HEK293T (cell line): ENCODE measurements at regions not wholly inside any gene's neighbourhood (a gene's known extent, or its start where the extent isn't known, plus 50 kb on each side); places are given as distances from the start of the nearest gene placed in this dataset.

Experiments used
- CTCF ChIA-PET: fragments of 350-600 bp; formaldehyde crosslinking; extraction: SDS; loops from one replicate; lab custom pipeline; 2021; ENCODE audit warnings: antibody characterized with exemption, inconsistent platforms; lab: Yijun Ruan, JAX
- POLR2A ChIA-PET: fragments of 350-600 bp; formaldehyde crosslinking; extraction: SDS; loops from one replicate; lab custom pipeline; 2020; ENCODE audit warnings: antibody characterized with exemption, inconsistent platforms; lab: Yijun Ruan, JAX
- DNase-seq: peaks from one replicate; pipeline ENCODE4 v3.0.0; 2012; ENCODE audit warnings: mixed read lengths; ENCODE audit errors: extremely low spot score
- ARNT ChIP-seq: fragments of 450-650 bp; IDR thresholded peaks from 2 replicates; pipeline ENCODE4 v1.6.1; 2017; ENCODE audit warnings: mild to moderate bottlenecking
- BHLHE40 ChIP-seq: fragments of 450-650 bp; IDR thresholded peaks from 2 replicates; pipeline ENCODE4 v1.6.1; 2016; ENCODE audit warnings: mild to moderate bottlenecking, moderate library complexity, borderline replicate concordance
- CTBP1 ChIP-seq: fragments of 450-650 bp; IDR thresholded peaks from 2 replicates; pipeline ENCODE4 v1.6.1; 2016; ENCODE audit warnings: borderline replicate concordance
- ELF4 ChIP-seq: fragments of 450-650 bp; IDR thresholded peaks from 2 replicates; pipeline ENCODE4 v1.6.1; 2017; ENCODE audit warnings: antibody characterized with exemption
- FOXA1 ChIP-seq: fragments of 450-650 bp; IDR thresholded peaks from 2 replicates; pipeline ENCODE4 v1.6.1; 2016; ENCODE audit warnings: mild to moderate bottlenecking
- FOXK2 ChIP-seq: fragments of 450-650 bp; IDR thresholded peaks from 2 replicates; pipeline ENCODE4 v1.6.1; 2016; ENCODE audit warnings: mild to moderate bottlenecking
- FOXM1 ChIP-seq: fragments of 450-650 bp; IDR thresholded peaks from 2 replicates; pipeline ENCODE4 v1.6.1; 2017; ENCODE audit warnings: mild to moderate bottlenecking, borderline replicate concordance
- HDGF ChIP-seq: fragments of 450-650 bp; IDR thresholded peaks from 2 replicates; pipeline ENCODE4 v1.6.1; 2017; ENCODE audit warnings: antibody characterized with exemption, borderline replicate concordance
- L3MBTL2 ChIP-seq: fragments of 450-650 bp; conservative IDR thresholded peaks from 2 replicates; pipeline ENCODE4 v1.6.1; 2016; ENCODE audit warnings: mild to moderate bottlenecking
- LEF1 ChIP-seq: fragments of 450-650 bp; IDR thresholded peaks from 2 replicates; pipeline ENCODE4 v1.6.1; 2017; ENCODE audit warnings: mild to moderate bottlenecking, borderline replicate concordance
- NFRKB ChIP-seq: fragments of 450-650 bp; IDR thresholded peaks from 2 replicates; pipeline ENCODE4 v1.6.1; 2016; ENCODE audit warnings: mild to moderate bottlenecking, moderate library complexity
- PKNOX1 ChIP-seq: fragments of 450-650 bp; IDR thresholded peaks from 2 replicates; pipeline ENCODE4 v1.6.1; 2016
- SP1 ChIP-seq: fragments of 450-650 bp; IDR thresholded peaks from 2 replicates; pipeline ENCODE4 v1.6.1; 2017
- SUZ12 ChIP-seq: fragments of 450-650 bp; IDR thresholded peaks from 2 replicates; pipeline ENCODE4 v1.6.1; 2016; ENCODE audit warnings: mild to moderate bottlenecking
- TARDBP ChIP-seq: fragments of 450-650 bp; IDR thresholded peaks from 2 replicates; pipeline ENCODE4 v1.6.1; 2016
- ZNF384 ChIP-seq: fragments of 450-650 bp; IDR thresholded peaks from 2 replicates; pipeline ENCODE4 v1.6.1; 2016

GRCh38 chr18:53883771-53884170 lies 340.7 kb downstream of the MBD2 start:
- ChIA-PET CTCF (no interaction called here), POLR2A (no interaction called here)
- no peak for DNase-seq
- TF ChIP-seq ZNF384 (no peak), FOXA1 (no peak), FOXK2 (no peak), LEF1 (no peak), ARNT (no peak), NFRKB (no peak), HDGF (no peak), PKNOX1 (no peak)

- ChIA-PET CTCF (no interaction called here), POLR2A (no interaction called here)
- TF ChIP-seq PKNOX1 (no peak), FOXA1 (no peak), ARNT (no peak)
- no peak for DNase-seq
These were observed 350.4 kb downstream of the MBD2 start for GRCh38 chr18:53874103-53874502.

- CTCF ChIA-PET = no interaction called here
These were observed 359.7 kb downstream of the MBD2 start for GRCh38 chr18:53864770-53865169.

GRCh38 chr18:53862921-53863320 lies 361.5 kb downstream of the MBD2 start:
- no peak for TF ChIP-seq ELF4
- no peak for TF ChIP-seq CTBP1
- TF ChIP-seq FOXM1 = no peak
- TF ChIP-seq HDGF = no peak
- TF ChIP-seq SP1 = no peak
- TF ChIP-seq BHLHE40 = no peak
- no peak for TF ChIP-seq SUZ12
- no peak for TF ChIP-seq ZNF384
- TF ChIP-seq ARNT = no peak
- no peak for TF ChIP-seq LEF1
- no peak for TF ChIP-seq PKNOX1
- TF ChIP-seq L3MBTL2 = no peak
- no peak for TF ChIP-seq NFRKB
- no peak for TF ChIP-seq FOXK2
- no peak for DNase-seq
- ChIA-PET POLR2A (no interaction called here), CTCF (no interaction called here)

More at GRCh38 chr18:53864770-53865169, 359.7 kb downstream of the MBD2 start:
- POLR2A ChIA-PET = no interaction called here
- no peak for DNase-seq
- TF ChIP-seq BHLHE40 (no peak), FOXM1 (no peak), LEF1 (no peak), ZNF384 (no peak), CTBP1 (no peak), HDGF (no peak), TARDBP (no peak)

GRCh38 chr18:53861185-53861584 lies 363.3 kb downstream of the MBD2 start:
- DNase-seq = no peak
- TF ChIP-seq SUZ12 = no peak
- no peak for TF ChIP-seq BHLHE40
- no peak for TF ChIP-seq ELF4
- no peak for TF ChIP-seq PKNOX1
- TF ChIP-seq L3MBTL2 = no peak
- no peak for TF ChIP-seq CTBP1
- TF ChIP-seq SP1 = no peak
- no peak for TF ChIP-seq ZNF384
- TF ChIP-seq LEF1 = no peak
- TF ChIP-seq FOXM1 = no peak
- no peak for TF ChIP-seq FOXK2
- CTCF ChIA-PET = interaction anchor here (0.6 kb wide), 1 partner anchor 1858 kb away, joined by 5 read pairs; no protein-coding TSS in a partner anchor
- POLR2A ChIA-PET = no interaction called here

- POLR2A ChIA-PET = no interaction called here
- CTCF ChIA-PET = no interaction called here
- DNase-seq = no peak
- TF ChIP-seq LEF1 (no peak), SP1 (no peak), FOXM1 (no peak), HDGF (no peak)
These were observed 364.7 kb downstream of the MBD2 start for GRCh38 chr18:53859764-53860163.

GRCh38 chr18:53850902-53851301 lies 373.6 kb downstream of the MBD2 start:
- no peak for TF ChIP-seq HDGF
- no peak for TF ChIP-seq FOXA1
- no peak for TF ChIP-seq FOXK2
- no peak for TF ChIP-seq NFRKB
- TF ChIP-seq SP1 = no peak
- TF ChIP-seq CTBP1 = no peak
- no peak for TF ChIP-seq L3MBTL2
- TF ChIP-seq TARDBP = no peak
- no peak for TF ChIP-seq FOXM1
- TF ChIP-seq ELF4 = no peak
- TF ChIP-seq ZNF384 = no peak
- DNase-seq = no peak
- CTCF ChIA-PET = no interaction called here
- POLR2A ChIA-PET = no interaction called here
